Kidney epithelial cell (primary cell): ENCODE measurements at regions not wholly inside any gene's neighbourhood (a gene's known extent, or its start where the extent isn't known, plus 50 kb on each side); places are given as distances from the start of the nearest gene placed in this dataset.

Experiments
- DNase-seq: peaks from one replicate; pipeline ENCODE4 v3.0.0-alpha.2; 2010; ENCODE audit warnings: low read depth
- H3K27me3 ChIP-seq: 2 replicates; pipeline ENCODE4 v1.6.0; 2011; ENCODE audit warnings: low read length; ENCODE audit not compliant: control insufficient read depth, insufficient read depth
- H3K36me3 ChIP-seq: 2 replicates; pipeline ENCODE4 v1.5.1; 2011; ENCODE audit warnings: low read length; ENCODE audit not compliant: control insufficient read depth, insufficient read depth
- H3K4me3 ChIP-seq: 2 replicates; pipeline ENCODE4 v1.5.1; 2011; ENCODE audit warnings: low read depth, mild to moderate bottlenecking, control low read depth, low read length
- TF ChIP-seq, protein P1 (sequence below): IDR thresholded peaks from 2 replicates; pipeline ENCODE4 v1.5.1; 2011; ENCODE audit warnings: mild to moderate bottlenecking, moderate library complexity, low read length, control low read depth, inconsistent platforms; ENCODE audit not compliant: insufficient read depth, poor library complexity, severe bottlenecking

DNA sequence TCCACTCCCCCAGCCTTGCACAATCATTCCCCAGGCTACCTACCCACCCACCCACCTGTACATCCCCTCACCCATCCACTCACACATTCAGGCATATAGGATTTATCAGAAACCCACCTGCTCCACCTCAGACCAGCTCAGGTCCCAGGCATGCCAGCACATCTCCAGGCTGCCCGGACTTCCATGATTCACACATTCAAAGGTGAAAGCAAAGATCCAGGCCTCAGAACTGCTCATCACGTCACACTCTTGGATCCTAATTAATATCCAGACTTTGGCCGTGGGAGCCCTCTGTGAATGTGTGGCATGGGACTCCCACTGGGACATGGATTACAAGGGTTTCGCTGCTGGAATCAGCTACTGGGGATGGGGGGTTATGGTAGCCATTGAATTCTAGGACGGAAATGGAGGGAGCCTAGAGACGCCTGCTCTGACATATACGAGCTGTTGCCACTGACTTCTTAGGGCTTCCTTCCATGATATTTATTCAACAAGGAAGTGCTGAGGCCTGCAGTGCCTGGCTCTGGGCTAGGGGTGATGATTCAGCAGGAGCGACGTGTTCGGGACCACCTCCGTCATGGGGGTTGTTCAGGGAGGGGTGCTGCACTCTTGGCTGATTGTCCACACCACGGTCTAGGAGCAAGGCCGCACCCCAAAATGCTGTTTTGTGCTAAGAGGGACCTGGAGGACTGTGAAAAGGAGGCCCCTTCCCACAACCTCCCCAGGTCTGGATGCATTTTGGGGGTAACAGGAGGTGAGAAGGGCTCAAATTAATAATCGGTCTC is 56.9 kb upstream of the ADRA2C start:
- Histone ChIP-seq H3K36me3 (no peaks in the 10 kb centered on the region), H3K4me3 (no peak overlapping the region), H3K27me3 (peaks cover 26% of the 10 kb centered on the region)
- TF ChIP-seq, protein P1, sequence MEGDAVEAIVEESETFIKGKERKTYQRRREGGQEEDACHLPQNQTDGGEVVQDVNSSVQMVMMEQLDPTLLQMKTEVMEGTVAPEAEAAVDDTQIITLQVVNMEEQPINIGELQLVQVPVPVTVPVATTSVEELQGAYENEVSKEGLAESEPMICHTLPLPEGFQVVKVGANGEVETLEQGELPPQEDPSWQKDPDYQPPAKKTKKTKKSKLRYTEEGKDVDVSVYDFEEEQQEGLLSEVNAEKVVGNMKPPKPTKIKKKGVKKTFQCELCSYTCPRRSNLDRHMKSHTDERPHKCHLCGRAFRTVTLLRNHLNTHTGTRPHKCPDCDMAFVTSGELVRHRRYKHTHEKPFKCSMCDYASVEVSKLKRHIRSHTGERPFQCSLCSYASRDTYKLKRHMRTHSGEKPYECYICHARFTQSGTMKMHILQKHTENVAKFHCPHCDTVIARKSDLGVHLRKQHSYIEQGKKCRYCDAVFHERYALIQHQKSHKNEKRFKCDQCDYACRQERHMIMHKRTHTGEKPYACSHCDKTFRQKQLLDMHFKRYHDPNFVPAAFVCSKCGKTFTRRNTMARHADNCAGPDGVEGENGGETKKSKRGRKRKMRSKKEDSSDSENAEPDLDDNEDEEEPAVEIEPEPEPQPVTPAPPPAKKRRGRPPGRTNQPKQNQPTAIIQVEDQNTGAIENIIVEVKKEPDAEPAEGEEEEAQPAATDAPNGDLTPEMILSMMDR, result no peak
- no peak for DNase-seq

DNA sequence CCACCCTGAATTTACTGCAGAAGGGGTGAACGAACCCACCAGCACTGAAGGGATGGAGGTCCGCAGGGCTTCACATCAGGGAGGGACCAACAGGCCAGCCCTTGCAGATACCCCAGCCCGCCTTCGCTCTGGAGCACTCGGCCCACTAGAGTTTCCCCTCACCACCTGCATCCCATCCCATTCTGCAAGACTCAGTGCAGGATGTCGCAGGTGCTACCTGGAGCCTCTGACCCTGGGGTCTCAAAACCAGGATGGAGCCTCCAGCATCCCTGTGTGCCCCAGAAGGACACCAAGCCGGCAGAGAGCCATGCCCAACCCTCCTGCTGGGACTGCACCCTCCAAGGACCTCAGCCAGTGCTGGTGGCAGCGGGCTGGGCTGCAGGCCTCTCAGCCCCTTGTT is 57.6 kb upstream of the ADRA2C start:
- no peak overlapping the region for H3K4me3 ChIP-seq
- no peak for DNase-seq
- TF ChIP-seq, protein P1, result no peak
- H3K36me3 ChIP-seq, result no peaks in the 10 kb centered on the region
- H3K27me3 ChIP-seq, result peaks cover 32% of the 10 kb centered on the region

DNA sequence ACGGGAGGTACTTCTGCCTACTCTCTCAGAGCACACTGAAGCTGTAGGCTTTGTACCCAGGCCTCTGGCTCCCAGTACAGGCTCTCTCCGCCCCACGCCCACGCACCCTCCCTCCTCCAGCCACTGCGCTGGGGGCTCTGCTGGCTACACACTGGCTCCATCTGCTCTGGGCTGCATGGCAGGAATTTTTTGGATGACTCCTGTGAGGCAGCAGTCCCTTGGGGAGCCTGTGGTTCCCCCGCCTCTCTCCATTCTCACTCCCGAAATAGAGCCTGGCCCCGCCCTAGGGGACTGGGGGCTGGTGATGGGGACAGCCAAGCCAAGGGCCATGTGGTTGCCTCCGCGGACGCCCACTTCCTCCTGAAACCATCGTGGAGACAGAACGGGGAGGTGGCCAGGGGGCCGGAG is 58.1 kb upstream of the ADRA2C start:
- Histone ChIP-seq H3K27me3 (peaks cover 37% of the 10 kb centered on the region), H3K4me3 (no peak overlapping the region), H3K36me3 (no peaks in the 10 kb centered on the region)
- no peak for DNase-seq
- TF ChIP-seq, protein P1, result no peak

DNA sequence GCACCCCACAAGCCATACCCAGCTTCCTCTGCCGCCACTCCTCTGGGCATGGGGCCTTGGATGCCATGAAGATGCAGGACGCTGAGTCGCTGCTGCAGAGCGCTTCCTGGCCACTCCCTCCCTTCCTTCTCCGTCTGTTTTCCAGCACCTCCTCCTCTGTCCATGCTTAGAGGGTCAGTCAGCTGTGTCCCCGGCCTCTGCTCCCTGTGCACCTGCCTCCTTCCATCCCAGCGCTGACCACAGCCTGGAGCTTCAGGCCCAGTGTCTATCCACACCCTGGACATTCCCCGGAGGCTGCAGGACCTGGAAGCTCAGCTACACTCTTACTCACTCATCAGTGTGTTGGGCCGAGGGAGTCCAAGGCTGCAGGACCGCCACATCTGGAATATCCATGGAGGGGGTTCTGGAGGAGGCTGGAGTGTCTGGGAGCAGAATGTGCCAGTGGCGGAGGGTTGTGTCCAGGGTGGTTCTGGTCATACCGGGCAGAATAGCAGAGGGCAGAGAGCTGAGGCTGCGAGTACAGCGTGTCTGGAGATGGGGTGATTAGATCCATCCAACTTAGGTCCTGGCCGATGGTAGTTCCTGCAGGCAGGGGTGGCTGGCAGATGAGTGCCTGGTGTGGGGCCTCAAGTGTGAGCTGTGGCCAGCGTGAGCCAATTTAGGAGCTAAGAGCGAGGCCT is 58.6 kb upstream of the ADRA2C start:
- H3K27me3 ChIP-seq, result peaks cover 43% of the 10 kb centered on the region
- TF ChIP-seq, protein P1, result no peak
- H3K4me3 ChIP-seq, result no peak overlapping the region
- H3K36me3 ChIP-seq, result no peaks in the 10 kb centered on the region
- no peak for DNase-seq

DNA sequence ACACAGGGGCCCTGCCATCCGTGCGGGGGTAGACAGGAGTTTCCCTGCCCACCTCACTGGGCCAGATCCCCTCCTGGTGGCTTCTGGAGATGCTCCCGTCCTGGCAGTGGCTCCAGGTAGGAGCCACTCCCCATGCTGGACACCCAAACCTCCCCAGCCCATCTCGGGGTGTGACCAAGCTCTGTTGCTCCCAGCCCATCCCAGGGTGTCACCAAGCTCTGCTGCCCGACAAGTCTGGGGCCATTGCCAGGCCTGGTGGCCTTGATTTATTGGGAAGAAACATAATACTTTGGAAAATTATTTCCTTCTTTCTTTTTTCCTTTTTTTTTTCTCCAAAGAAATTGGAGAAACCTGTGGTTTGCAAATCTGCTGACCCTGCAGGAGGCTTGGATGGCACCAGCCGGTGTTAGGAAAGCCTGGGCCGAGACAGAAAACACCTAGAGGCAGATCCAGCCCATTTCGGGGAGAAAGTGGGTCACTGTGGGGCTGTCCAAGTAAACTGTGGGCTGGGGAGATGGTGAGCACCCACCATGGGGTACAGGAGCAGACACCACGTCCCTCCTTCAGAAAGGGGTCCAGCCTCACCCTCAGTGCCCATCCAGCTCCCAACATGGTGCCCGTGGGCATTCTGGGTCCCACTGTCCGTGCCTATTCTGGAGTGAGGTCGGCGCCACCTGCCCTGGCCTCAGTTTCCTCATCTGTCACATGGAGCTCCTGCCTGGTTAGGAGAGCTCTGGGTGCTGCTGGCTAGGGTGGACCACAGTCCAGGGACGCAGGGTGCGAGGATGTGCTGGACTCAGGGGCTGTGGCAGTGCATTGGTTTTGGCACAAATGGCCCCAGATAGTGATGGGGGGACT is 59.4 kb upstream of the ADRA2C start:
- Histone ChIP-seq H3K4me3 (no peak overlapping the region), H3K36me3 (no peaks in the 10 kb centered on the region), H3K27me3 (peaks cover 47% of the 10 kb centered on the region)
- no peak for DNase-seq
- TF ChIP-seq, protein P1, result no peak
